IMR-90 (cell line): ENCODE measurements at regions not wholly inside any gene's neighbourhood (a gene's known extent, or its start where the extent isn't known, plus 50 kb on each side); places are given as distances from the start of the nearest gene placed in this dataset.

Source experiments
- ATAC-seq: fragments of 200-7000 bp; cut with Tn5 transposase; 2 replicates; pipeline ENCODE4 v1.9.1; 2020; ENCODE audit warnings: low read depth, mild to moderate bottlenecking, moderate library complexity
- BruUV-seq: library from RNA; stranded (reverse); fragments of 400-500 nt; replicated peaks from 2 replicates; lab custom pipeline; 2021; lab: Mats Ljungman, UMichigan
- CTCF ChIA-PET: fragments of 300-600 bp; formaldehyde crosslinking; extraction: SDS; loops from one replicate; lab custom pipeline; 2021; ENCODE audit warnings: antibody characterized with exemption; lab: Yijun Ruan, JAX
- POLR2A ChIA-PET: fragments of 300-600 bp; sonication (Branson Sonifier 250); formaldehyde crosslinking; loops from one replicate; lab custom pipeline; 2022; ENCODE audit warnings: antibody characterized with exemption; ENCODE audit not compliant: unreplicated experiment; lab: Charles Lee
- DNase-seq: peaks from one replicate; pipeline ENCODE4 v3.0.0; 2013
- H2AFZ ChIP-seq: replicated peaks from 2 replicates; pipeline ENCODE3; 2013; ENCODE audit warnings: low read length, mild to moderate bottlenecking; ENCODE audit not compliant: poor library complexity
- H2AK5ac ChIP-seq: 2 replicates; pipeline ENCODE4 v1.6.1; 2013; ENCODE audit warnings: low read depth, low read length, inconsistent platforms
- H2AK9ac ChIP-seq: replicated peaks from 2 replicates; pipeline ENCODE3; 2013; ENCODE audit warnings: mild to moderate bottlenecking, low read depth, low read length, moderate library complexity; ENCODE audit not compliant: poor library complexity
- H2BK120ac ChIP-seq: 2 replicates; pipeline ENCODE4 v1.6.1; 2013; ENCODE audit warnings: low read depth, low read length, inconsistent platforms
- H2BK15ac ChIP-seq: 3 replicates; pipeline ENCODE4 v1.6.1; 2013; ENCODE audit warnings: low read depth, low read length, inconsistent platforms
- H2BK20ac ChIP-seq: 2 replicates; pipeline ENCODE4 v1.6.1; 2013; ENCODE audit warnings: low read depth, mild to moderate bottlenecking, inconsistent platforms, low read length, moderate library complexity
- H2BK5ac ChIP-seq: 2 replicates; pipeline ENCODE4 v1.6.1; 2013; ENCODE audit warnings: mild to moderate bottlenecking, low read depth, low read length, inconsistent platforms; ENCODE audit not compliant: poor library complexity, severe bottlenecking
- H3K14ac ChIP-seq: replicated peaks from 2 replicates; pipeline ENCODE4 v1.6.1; 2013; ENCODE audit warnings: low read depth, low read length, inconsistent platforms
- H3K18ac ChIP-seq: 2 replicates; pipeline ENCODE4 v1.6.1; 2013; ENCODE audit warnings: low read depth, low read length, control low read depth
- H3K23ac ChIP-seq: 2 replicates; pipeline ENCODE4 v1.6.1; 2013; ENCODE audit warnings: low read depth, low read length, inconsistent platforms
- H3K27ac ChIP-seq: 2 replicates; pipeline ENCODE4 v1.5.1; 2013; ENCODE audit warnings: mild to moderate bottlenecking, control low read depth, low read length; ENCODE audit not compliant: insufficient read depth
- H3K27me3 ChIP-seq: 2 replicates; pipeline ENCODE4 v1.6.1; 2013; ENCODE audit warnings: low read length; ENCODE audit not compliant: control insufficient read depth, insufficient read depth
- H3K36me3 ChIP-seq: 2 replicates; pipeline ENCODE4 v1.6.1; 2013; ENCODE audit warnings: low read length, mixed read lengths; ENCODE audit not compliant: control insufficient read depth, insufficient read depth
- H3K4ac ChIP-seq: 2 replicates; pipeline ENCODE4 v1.6.1; 2013; ENCODE audit warnings: low read depth, low read length, inconsistent platforms
- H3K4me1 ChIP-seq: 2 replicates; pipeline ENCODE4 v1.6.1; 2013; ENCODE audit warnings: low read length, mixed read lengths; ENCODE audit not compliant: control insufficient read depth, insufficient read depth
- H3K4me2 ChIP-seq: 2 replicates; pipeline ENCODE4 v1.6.1; 2013; ENCODE audit warnings: low read depth, mild to moderate bottlenecking, control low read depth, low read length, moderate library complexity
- H3K4me3 ChIP-seq: 2 replicates; pipeline ENCODE4 v1.5.1; 2013; ENCODE audit warnings: low read depth, mild to moderate bottlenecking, control low read depth, low read length, moderate library complexity; ENCODE audit not compliant: insufficient read depth
- H3K56ac ChIP-seq: 2 replicates; pipeline ENCODE4 v1.6.1; 2013; ENCODE audit warnings: low read length, inconsistent platforms; ENCODE audit not compliant: insufficient read depth; ENCODE audit errors: extremely low read depth
- H3K79me1 ChIP-seq, 2 experiments: 2 replicates each; pipeline ENCODE4 v1.6.1; 2013; ENCODE audit warnings: low read length in 2 of 2, inconsistent platforms in 1 of 2, low read depth in 1 of 2
- H3K9ac ChIP-seq: 2 replicates; pipeline ENCODE4 v1.6.1; 2013; ENCODE audit warnings: low read depth, low read length, control low read depth
- H3K9me1 ChIP-seq: 2 replicates; pipeline ENCODE4 v1.6.1; 2013; ENCODE audit warnings: low read length, inconsistent platforms; ENCODE audit not compliant: insufficient read depth
- H3K9me3 ChIP-seq: 2 replicates; pipeline ENCODE4 v1.6.1; 2013; ENCODE audit warnings: low read length; ENCODE audit not compliant: control insufficient read depth, insufficient read depth
- H4K20me1 ChIP-seq: 2 replicates; pipeline ENCODE4 v1.6.1; 2013; ENCODE audit warnings: low read length, inconsistent platforms; ENCODE audit not compliant: insufficient read depth
- H4K5ac ChIP-seq: 2 replicates; pipeline ENCODE4 v1.6.1; 2013; ENCODE audit warnings: mild to moderate bottlenecking, low read depth, low read length, control low read depth
- H4K8ac ChIP-seq, 2 experiments: 2 replicates each; pipeline ENCODE4 v1.6.1; 2013; ENCODE audit warnings: low read depth in 2 of 2, low read length in 2 of 2, control low read depth in 1 of 2, inconsistent platforms in 1 of 2
- H4K91ac ChIP-seq: 2 replicates; pipeline ENCODE4 v1.6.1; 2013; ENCODE audit warnings: low read depth, low read length, inconsistent platforms; ENCODE audit not compliant: insufficient read depth
- BHLHE40 ChIP-seq: fragments of 150-350 bp; IDR thresholded peaks from 2 replicates; pipeline ENCODE4 v1.6.1; 2016; ENCODE audit warnings: mild to moderate bottlenecking, low read depth, low read length
- CHD1 ChIP-seq: IDR thresholded peaks from 2 replicates; pipeline ENCODE4 v1.6.1; 2012; ENCODE audit warnings: low read depth, low read length, improper control_type of control experiment
- CTCF ChIP-seq: conservative IDR thresholded peaks from 2 replicates; pipeline ENCODE4 v1.5.1; 2012; ENCODE audit warnings: mild to moderate bottlenecking, low read depth, low read length, improper control_type of control experiment
- FOS ChIP-seq: fragments of 150-350 bp; IDR thresholded peaks from 2 replicates; pipeline ENCODE4 v1.6.1; 2016; ENCODE audit warnings: low read depth, low read length
- MXI1 ChIP-seq: IDR thresholded peaks from 2 replicates; pipeline ENCODE4 v1.6.1; 2012; ENCODE audit warnings: low read depth, mild to moderate bottlenecking, low read length, moderate library complexity, borderline replicate concordance
- RAD21 ChIP-seq: IDR thresholded peaks from 2 replicates; pipeline ENCODE4 v1.6.1; 2012; ENCODE audit warnings: low read length, improper control_type of control experiment
- RCOR1 ChIP-seq: IDR thresholded peaks from 2 replicates; pipeline ENCODE4 v1.6.1; 2012; ENCODE audit warnings: mild to moderate bottlenecking, low read length, improper control_type of control experiment; ENCODE audit not compliant: insufficient replicate concordance
- RFX5 ChIP-seq: IDR thresholded peaks from 2 replicates; pipeline ENCODE4 v1.8.0; 2012; ENCODE audit warnings: low read depth, mild to moderate bottlenecking, low read length, moderate library complexity
- SMC3 ChIP-seq: fragments of 150-350 bp; IDR thresholded peaks from 2 replicates; pipeline ENCODE4 v1.6.1; 2016; ENCODE audit warnings: low read depth, mild to moderate bottlenecking, antibody characterized with exemption, low read length, moderate library complexity
- USF2 ChIP-seq: fragments of 150-350 bp; IDR thresholded peaks from 2 replicates; pipeline ENCODE4 v1.6.1; 2017; ENCODE audit warnings: mild to moderate bottlenecking, antibody characterized with exemption, low read length, low read depth
- WGBS, 2 experiments: methylation state at CpG; one replicate each; pipeline versions ENCODE4 v1.1.5 to v1.1.7; 2013; ENCODE audit warnings: missing lambda C conversion rate in 2 of 2; ENCODE audit not compliant: insufficient read length in 1 of 2; ENCODE audit errors: extremely low coverage in 2 of 2; 5-methylcytosine and 5-hydroxymethylcytosine counted together
- dilution Hi-C: fragments of 300-500 bp; cut with HindIII; formaldehyde crosslinking; loops from one replicate; pipeline ENCODE4 v1.14.3; 2018; ENCODE audit warnings: low sequenced_read_pairs; ENCODE audit not compliant: unreplicated experiment
- in situ Hi-C: fragments of 300-500 bp; cut with MboI; formaldehyde crosslinking; loops from 3 replicates; pipeline ENCODE4 v1.14.3; 2019; ENCODE audit warnings: low sequenced_read_pairs, inconsistent platforms, mixed read lengths
- intact Hi-C: fragments of 100-400 bp; cut with micrococcal nuclease; formaldehyde crosslinking; loops from 2 replicates; pipeline ENCODE4 v1.10.0; 2022

DNA sequence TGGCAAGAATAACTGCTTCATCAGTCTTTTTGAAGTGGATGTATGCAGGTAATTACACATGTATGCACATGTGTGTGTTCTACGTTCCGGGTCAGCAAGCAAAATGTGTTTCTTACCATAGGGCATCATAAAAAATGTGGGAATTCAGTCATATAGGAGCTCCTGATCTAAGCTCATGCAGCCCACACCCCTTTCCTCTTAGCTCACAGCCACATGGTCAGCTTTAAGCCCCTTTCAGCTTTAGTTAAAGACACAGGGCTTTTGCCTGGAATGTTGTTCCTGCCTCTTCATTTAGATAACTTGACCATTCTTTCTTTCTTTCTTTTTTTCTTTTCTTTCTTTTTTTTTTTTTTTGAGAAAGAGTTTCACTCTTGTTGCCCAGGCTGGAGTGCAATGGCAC is 258.1 kb downstream of the RPS24 start:
- Histone ChIP-seq H3K79me1 (no peaks in the 10 kb centered on the region), H2BK5ac (no peak overlapping the region), H3K23ac (no peak overlapping the region), H3K56ac (no peak overlapping the region), H3K36me3 (no peaks in the 10 kb centered on the region), H3K14ac (no peak overlapping the region), H3K4me3 (no peak overlapping the region), H2BK15ac (no peak overlapping the region), H2AK9ac (no peak overlapping the region), H2BK20ac (no peak overlapping the region), H3K4ac (no peak overlapping the region), H3K9ac (no peak overlapping the region), H4K5ac (no peak overlapping the region), H3K4me2 (no peak overlapping the region), H3K27ac (no peak overlapping the region), H3K9me1 (no peaks in the 10 kb centered on the region), H2AK5ac (no peak overlapping the region), H4K8ac (no peak overlapping the region), H4K91ac (no peak overlapping the region), H3K9me3 (no peaks in the 10 kb centered on the region), H2BK120ac (no peak overlapping the region), H3K4me1 (peaks cover 6% of the 10 kb centered on the region; the same call in 1 of the 2 replicates), H3K18ac (no peak overlapping the region), H2AFZ (no peak overlapping the region), H3K27me3 (no peaks in the 10 kb centered on the region), H4K20me1 (no peaks in the 10 kb centered on the region)
- DNase-seq (no peak), ATAC-seq (no peak)
- no CpG with 5 or more reads among the region's 2 CpGs for WGBS, 2 experiments
- dilution Hi-C loops (no loop called here), in situ Hi-C loops (no loop called here), intact Hi-C loops (no loop called here)
- ChIA-PET POLR2A (no interaction called here), CTCF (interaction anchor here (0.5 kb wide), 1 partner anchor 9 kb away, joined by 3 read pairs; no protein-coding TSS in a partner anchor)
- TF ChIP-seq SMC3: no peak
- TF ChIP-seq USF2: no peak
- TF ChIP-seq FOS: no peak
- no peak for TF ChIP-seq RFX5
- no peak for TF ChIP-seq CHD1
- no peak for TF ChIP-seq CTCF
- TF ChIP-seq RCOR1: no peak
- TF ChIP-seq BHLHE40: no peak
- no peak for TF ChIP-seq RAD21
- no peak for TF ChIP-seq MXI1
- no TSS peak for BruUV-seq
